ENCODE measurements at regions not wholly inside any gene's neighbourhood (a gene's known extent, or its start where the extent isn't known, plus 50 kb on each side); places are given as distances from the start of the nearest gene placed in this dataset.

- peak in 2 of 6 experiments; percentile 11 to 13 for TF ChIP-seq CTCF (IDR thresholded peaks at IDR 0.05)
- no peak for TF ChIP-seq POLR2A (IDR thresholded peaks at IDR 0.05)
These were observed 213.3 kb upstream of the PHYHIPL start for GRCh38 chr10:58963101-58963534.
